HG03039 (cell line): ENCODE measurements at regions not wholly inside any gene's neighbourhood (a gene's known extent, or its start where the extent isn't known, plus 50 kb on each side); places are given as distances from the start of the nearest gene placed in this dataset.

Source experiments
- ATAC-seq: cut with Tn5 transposase; IDR thresholded peaks from one replicate; pipeline ENCODE4 v1.9.1; 2021; ENCODE audit warnings: mild to moderate bottlenecking, moderate library complexity; ENCODE audit not compliant: unreplicated experiment

DNA sequence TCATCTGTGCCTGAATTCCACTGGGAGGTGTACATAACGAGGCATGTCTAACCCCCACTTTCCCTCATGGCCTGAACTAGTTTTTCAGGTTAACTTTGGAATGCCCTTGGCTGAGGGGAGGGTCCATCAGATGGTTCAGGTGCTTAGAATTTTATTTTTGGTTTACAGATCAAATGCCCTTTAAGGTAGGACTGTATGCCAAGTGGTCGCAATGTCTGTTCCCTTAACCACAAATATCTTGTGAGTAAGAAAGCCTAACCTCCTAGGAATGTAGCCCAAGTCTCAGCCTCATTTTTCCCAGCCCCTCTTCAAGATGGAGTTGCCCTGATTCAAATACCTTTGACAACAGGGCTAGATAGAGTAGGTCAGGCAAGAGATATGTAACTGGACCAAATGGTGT, 78.4 kb downstream of the RNASET2 start:
- no peak for ATAC-seq

- ATAC-seq: no peak
These were observed 79.0 kb downstream of the RNASET2 start for GRCh38 chr6:166877349-166877748.

DNA sequence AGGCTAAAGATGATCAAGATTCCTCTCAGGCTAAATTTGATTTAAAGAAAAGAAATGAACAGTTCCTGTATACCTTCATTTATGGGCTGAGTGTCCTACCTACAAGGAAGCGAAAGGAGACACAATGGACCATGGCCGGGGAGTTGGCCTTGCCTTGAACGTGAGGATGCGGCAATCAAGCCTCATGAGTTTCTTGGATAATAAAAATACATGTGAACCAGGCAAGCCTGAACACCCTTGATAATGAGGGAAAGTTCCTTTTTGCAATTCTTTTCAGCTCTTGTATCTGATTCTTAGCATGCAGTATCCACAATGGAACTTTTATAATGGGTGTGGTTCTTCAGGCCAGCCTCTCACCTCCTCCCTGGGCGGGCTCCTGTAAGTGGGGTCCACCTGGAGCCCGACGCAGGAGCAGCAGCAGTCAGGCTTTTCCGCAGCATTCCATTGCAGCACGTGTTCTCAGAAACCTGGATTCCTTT, 83.8 kb downstream of the RNASET2 start:
- no peak for ATAC-seq

- ATAC-seq: no peak
These were observed 85.6 kb downstream of the RNASET2 start for GRCh38 chr6:166870602-166871208.

DNA sequence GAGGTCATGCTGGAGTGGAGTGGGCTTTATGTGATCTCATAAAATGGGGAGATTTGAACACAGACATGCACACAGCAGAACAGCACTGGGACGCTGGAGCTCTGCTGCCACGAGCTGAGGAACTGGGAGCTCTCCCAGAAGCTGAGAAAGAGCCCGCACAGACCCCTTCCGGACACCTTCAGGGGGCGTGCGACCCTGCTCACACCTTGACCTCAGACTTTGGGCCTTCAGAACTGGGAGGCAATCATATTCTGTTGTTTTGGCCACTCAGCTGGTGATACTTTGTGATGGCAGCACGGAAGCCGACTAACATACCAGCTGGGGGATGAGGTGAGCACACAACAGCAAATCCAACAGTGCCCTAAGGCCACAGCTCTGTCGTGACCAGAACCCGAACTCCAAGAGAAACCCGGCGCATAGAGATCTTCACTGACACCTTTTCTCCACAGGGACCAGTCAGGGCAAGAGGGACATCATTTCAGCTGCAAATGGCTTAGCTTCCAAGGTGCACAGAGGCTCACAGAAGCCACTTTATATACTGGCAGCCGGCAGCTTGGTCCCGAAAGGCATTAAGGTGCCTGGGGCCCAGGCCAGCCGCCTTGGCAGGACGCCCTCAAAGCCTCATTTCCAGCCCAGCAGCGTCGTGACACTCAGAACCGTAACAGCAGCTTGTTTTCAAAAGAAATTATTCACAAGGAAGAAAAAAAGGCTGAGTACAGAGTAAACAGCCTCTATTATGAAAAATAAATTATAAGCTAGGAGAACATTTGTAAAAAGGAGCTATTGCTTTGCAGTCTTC, 89.3 kb downstream of the RNASET2 start:
- no peak for ATAC-seq

GRCh38 chr6:166864333-166864732, 92.0 kb downstream of the RNASET2 start:
- ATAC-seq: no peak

DNA sequence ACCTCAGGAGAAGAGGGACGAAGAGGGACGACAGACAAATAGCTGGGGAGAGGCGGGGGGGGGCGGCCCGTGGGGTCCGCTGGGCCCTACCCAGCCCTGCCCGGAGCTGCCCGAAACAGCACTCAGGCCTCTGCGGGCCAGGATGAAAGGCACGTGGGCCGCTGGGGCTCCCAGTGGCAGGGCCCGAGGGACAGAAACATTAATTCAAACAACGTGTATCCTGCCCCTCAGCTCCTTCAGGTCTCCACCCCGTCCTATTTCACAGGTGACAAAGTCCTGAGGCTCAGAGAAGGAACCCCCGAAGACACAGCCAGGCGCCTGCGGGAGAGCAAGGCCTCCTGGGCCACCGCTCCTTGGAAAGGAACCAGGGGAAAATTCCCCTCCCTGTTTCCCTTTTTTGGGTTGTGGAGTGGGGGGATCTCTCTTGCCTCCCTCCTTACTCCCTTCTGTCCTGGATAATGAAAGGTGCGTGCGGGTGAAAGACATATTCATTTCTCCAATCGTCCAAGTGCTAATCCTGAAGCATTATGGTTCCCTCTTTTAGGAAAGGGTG, 93.3 kb downstream of the RNASET2 start:
- no peak for ATAC-seq

- no peak for ATAC-seq
These were observed 93.9 kb downstream of the RNASET2 start for GRCh38 chr6:166862287-166862977.

- no peak for ATAC-seq
These were observed 94.4 kb downstream of the RNASET2 start for GRCh38 chr6:166861961-166862286.

GRCh38 chr6:166861304-166861703, 95.0 kb downstream of the RNASET2 start:
- ATAC-seq: no peak

DNA sequence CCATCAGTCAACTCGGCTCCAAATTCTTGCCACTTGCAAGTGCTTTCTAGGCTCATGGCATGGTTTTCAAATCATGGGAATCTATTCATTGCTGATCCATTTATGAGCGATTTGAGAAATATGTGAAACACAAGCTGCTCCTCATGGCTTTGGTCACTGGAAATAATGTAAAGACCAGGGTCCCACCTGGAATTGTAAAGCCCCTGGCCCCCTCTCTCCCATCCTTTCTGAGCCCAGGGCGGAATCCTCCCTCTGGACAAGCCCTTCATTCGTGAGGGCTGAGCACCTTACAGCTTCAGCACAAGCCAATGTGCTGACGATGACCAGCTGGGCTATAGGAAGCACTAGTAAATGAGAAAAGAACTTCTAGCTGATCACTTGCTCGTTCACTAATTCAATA, 96.0 kb downstream of the RNASET2 start:
- no peak for ATAC-seq

DNA sequence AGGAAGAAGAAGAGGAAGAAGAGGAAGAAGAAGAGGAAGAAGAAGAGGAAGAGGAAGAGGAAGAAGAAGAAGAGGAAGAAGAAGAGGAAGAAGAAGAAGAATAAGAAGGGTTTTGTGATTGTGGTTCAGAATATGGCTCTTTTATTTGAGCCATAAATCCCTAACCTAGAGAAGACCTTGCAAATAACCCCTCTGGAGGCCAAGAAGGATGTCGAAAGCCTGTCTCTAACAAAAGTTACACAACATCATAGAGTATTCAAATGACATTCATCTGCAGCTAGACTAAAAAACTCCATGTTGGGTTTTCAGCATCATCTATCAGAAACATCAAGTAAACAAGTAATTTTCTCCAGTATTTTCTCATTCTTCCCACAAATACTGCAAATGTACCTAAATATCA, 100.9 kb downstream of the RNASET2 start:
- no peak for ATAC-seq

DNA sequence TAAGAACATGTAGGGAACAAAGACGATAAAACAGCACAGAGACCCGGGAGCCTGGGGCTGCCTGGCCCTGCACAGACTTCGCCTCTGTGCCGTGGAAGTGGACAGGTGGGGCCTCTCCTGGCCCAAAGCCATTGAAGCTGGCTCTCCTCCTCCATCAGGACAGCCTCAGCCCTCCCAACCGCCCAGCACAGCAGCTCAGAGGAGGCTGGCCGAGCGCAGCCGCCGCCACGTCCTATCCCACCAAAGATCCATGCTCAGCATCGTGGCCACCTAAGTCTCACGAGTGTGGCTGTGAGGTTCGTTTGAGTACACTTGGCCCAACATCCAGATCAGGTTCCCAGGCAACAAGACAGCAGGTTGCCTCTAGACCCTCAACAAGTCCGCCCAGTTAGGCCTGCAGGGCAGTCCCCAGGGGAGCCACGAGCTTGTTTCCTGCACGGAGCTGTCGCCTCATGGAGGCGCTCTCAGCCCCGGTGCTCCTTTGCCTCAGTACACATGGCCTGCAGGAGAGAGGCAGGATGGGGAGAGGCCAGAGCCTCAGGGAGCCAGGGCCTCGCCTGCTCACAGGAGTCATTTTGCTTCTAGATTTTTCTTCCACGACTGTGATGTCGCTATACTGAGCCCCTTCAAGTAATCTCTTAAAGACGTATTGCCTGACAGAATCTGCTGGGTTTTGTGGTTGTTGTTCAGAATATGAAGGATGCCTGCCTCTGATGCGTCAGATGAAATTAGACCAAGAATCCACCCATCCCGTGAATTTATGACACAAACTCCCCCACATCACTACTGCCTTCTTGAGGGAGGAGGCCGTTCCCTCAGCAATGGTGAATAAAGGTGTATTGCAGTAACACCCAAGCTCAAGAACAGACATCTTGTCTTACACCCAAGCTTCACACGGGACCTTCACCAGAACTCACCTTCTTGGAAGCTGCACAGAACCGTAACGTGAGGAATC, 102.7 kb downstream of the RNASET2 start:
- no peak for ATAC-seq

GRCh38 chr6:166852451-166852975, 103.8 kb downstream of the RNASET2 start:
- ATAC-seq: no peak

GRCh38 chr6:166851911-166852310, 104.4 kb downstream of the RNASET2 start:
- no peak for ATAC-seq

GRCh38 chr6:166851426-166851825, 104.9 kb downstream of the RNASET2 start:
- ATAC-seq: no peak

DNA sequence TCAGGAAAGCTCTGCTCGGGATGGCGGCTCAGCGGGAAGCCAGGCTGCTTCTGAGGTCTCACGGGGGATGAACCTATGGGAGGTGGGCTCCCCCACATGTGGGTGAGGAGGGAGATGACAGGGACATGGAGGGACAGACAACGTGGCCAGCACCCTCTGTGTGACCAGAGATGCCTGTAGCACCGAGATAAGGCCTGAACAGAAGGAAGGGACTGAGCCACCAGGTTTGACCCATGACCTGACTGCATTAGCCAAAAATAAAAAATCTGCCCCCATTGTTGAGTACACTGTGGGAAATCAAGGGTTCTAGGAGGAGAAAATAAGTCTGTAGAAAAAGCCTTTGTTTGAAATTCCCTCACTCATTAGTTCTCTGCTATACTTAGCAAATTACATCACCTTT, 105.7 kb downstream of the RNASET2 start:
- no peak for ATAC-seq

GRCh38 chr6:166849749-166850183, 106.6 kb downstream of the RNASET2 start:
- no peak for ATAC-seq

GRCh38 chr6:166848979-166849748, 107.2 kb downstream of the RNASET2 start:
- no peak for ATAC-seq
